AG09319 (cell line): ENCODE measurements at regions not wholly inside any gene's neighbourhood (a gene's known extent, or its start where the extent isn't known, plus 50 kb on each side); places are given as distances from the start of the nearest gene placed in this dataset.
"Not testable (repeated sequence)": the region's sequence is repeated elsewhere in the genome, so short reads cannot be mapped to it uniquely, and the experiment has no call there.

Source experiments
- DNase-seq: peaks from one replicate; pipeline ENCODE4 v3.0.0-alpha.2; 2010; ENCODE audit warnings: low read depth; ENCODE audit errors: extremely low read depth
- CTCF ChIP-seq: IDR thresholded peaks from 2 replicates; pipeline ENCODE4 v1.5.1; 2011; ENCODE audit warnings: low read depth, mild to moderate bottlenecking, inconsistent platforms, low read length, moderate library complexity

GRCh38 chr22:23424031-23424430 lies 156.1 kb downstream of the IGLL1 start:
- no peak for TF ChIP-seq CTCF
- DNase-seq: no peak

GRCh38 chr22:23422281-23422680 lies 157.8 kb downstream of the IGLL1 start:
- DNase-seq: not testable (repeated sequence)

GRCh38 chr22:23421300-23421699 lies 158.8 kb downstream of the IGLL1 start:
- not testable (repeated sequence) for DNase-seq

- DNase-seq: no peak
- TF ChIP-seq CTCF: no peak
Observed at GRCh38 chr22:23419931-23420330, 160.2 kb downstream of the IGLL1 start.

- no peak for DNase-seq
- no peak for TF ChIP-seq CTCF
Observed at GRCh38 chr22:23419171-23419570, 160.9 kb downstream of the IGLL1 start.

GRCh38 chr22:23418159-23418788 lies 161.8 kb downstream of the IGLL1 start:
- no peak for DNase-seq
- no peak for TF ChIP-seq CTCF

- DNase-seq: not testable (repeated sequence)
Observed at GRCh38 chr22:23417327-23417726, 162.8 kb downstream of the IGLL1 start.

- DNase-seq: not testable (repeated sequence)
Observed at GRCh38 chr22:23416169-23416690, 163.9 kb downstream of the IGLL1 start.

GRCh38 chr22:23415490-23415851 lies 164.6 kb downstream of the IGLL1 start:
- no peak for TF ChIP-seq CTCF
- DNase-seq: no peak
